GM23338 (cell line): ENCODE measurements at regions not wholly inside any gene's neighbourhood (a gene's known extent, or its start where the extent isn't known, plus 50 kb on each side); places are given as distances from the start of the nearest gene placed in this dataset.

ENCODE experiments used
- CREB1 ChIP-seq: fragments of 250-450 bp; sonication (Bioruptor Pico); IDR thresholded peaks from 2 replicates; pipeline ENCODE4 v1.5.0; 2020; ENCODE audit warnings: low read depth, mild to moderate bottlenecking, moderate library complexity
- ETS1 ChIP-seq: IDR thresholded peaks from 2 replicates; pipeline ENCODE4 v1.6.1; 2016; ENCODE audit warnings: antibody characterized with exemption
- EZH2 ChIP-seq: fragments of 200-600 bp; sonication (generic); IDR thresholded peaks from one replicate; pipeline ENCODE4 v1.8.0; 2017; ENCODE audit warnings: antibody characterized with exemption, mild to moderate bottlenecking, low read depth; ENCODE audit not compliant: unreplicated experiment
- EZH2phosphoT487 ChIP-seq: fragments of 200-600 bp; sonication (generic); IDR thresholded peaks from one replicate; pipeline ENCODE4 v1.8.1; 2018; ENCODE audit warnings: antibody characterized with exemption; ENCODE audit not compliant: unreplicated experiment
- NANOG ChIP-seq: IDR thresholded peaks from 2 replicates; pipeline ENCODE4 v1.6.1; 2016; ENCODE audit warnings: antibody characterized with exemption, borderline replicate concordance
- POLR2AphosphoS5 ChIP-seq: IDR thresholded peaks from 2 replicates; pipeline ENCODE4 v1.6.1; 2016; ENCODE audit warnings: antibody characterized with exemption, low read depth
- REST ChIP-seq: IDR thresholded peaks from one replicate; pipeline ENCODE4 v1.6.1; 2018; ENCODE audit warnings: antibody characterized with exemption; ENCODE audit not compliant: unreplicated experiment
- STAT1 ChIP-seq: IDR thresholded peaks from one replicate; pipeline ENCODE4 v1.6.1; 2016; ENCODE audit warnings: antibody characterized with exemption; ENCODE audit not compliant: unreplicated experiment
- ZNF114 ChIP-seq: fragments of 250-450 bp; sonication (Bioruptor Pico); IDR thresholded peaks from 2 replicates; pipeline ENCODE4 v1.5.0; 2020; ENCODE audit warnings: mild to moderate bottlenecking, moderate library complexity
- TF ChIP-seq, protein P1 (sequence below), 2 experiments: fragments of 200-600 bp in 1 of 2; sonication (generic) in 1 of 2; conservative IDR thresholded peaks; 2 replicates each; pipeline versions ENCODE4 v1.5.1 to v1.6.1; 2016 to 2017; ENCODE audit warnings: antibody characterized with exemption in 2 of 2, low read depth in 2 of 2, mild to moderate bottlenecking in 2 of 2, moderate library complexity in 1 of 2

DNA sequence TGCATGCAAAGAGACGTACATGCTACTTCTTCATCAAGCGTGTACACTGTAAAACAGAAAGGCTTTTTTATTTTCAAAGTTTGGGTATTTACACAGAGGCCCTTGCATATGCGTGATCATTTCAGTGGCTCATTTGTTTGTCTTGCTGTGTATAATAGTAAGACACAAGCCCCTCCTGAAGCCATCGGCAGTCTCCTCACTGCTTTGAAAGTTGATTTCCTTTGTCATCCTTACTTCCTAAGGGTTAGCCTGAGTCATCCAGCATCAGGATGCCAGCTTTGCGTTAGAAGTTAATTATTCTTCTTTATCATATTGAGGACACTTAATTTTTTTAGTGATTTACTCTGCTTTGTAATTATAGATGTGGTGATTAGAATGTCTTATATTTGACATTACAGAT, 72.5 kb upstream of the CTBP2 start:
- TF ChIP-seq, protein P1, sequence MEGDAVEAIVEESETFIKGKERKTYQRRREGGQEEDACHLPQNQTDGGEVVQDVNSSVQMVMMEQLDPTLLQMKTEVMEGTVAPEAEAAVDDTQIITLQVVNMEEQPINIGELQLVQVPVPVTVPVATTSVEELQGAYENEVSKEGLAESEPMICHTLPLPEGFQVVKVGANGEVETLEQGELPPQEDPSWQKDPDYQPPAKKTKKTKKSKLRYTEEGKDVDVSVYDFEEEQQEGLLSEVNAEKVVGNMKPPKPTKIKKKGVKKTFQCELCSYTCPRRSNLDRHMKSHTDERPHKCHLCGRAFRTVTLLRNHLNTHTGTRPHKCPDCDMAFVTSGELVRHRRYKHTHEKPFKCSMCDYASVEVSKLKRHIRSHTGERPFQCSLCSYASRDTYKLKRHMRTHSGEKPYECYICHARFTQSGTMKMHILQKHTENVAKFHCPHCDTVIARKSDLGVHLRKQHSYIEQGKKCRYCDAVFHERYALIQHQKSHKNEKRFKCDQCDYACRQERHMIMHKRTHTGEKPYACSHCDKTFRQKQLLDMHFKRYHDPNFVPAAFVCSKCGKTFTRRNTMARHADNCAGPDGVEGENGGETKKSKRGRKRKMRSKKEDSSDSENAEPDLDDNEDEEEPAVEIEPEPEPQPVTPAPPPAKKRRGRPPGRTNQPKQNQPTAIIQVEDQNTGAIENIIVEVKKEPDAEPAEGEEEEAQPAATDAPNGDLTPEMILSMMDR (conservative IDR thresholded peaks at IDR 0.05; ENCODE audit: low read depth in 2 of 2): no peak
- TF ChIP-seq EZH2phosphoT487: no peak
- TF ChIP-seq EZH2: no peak
- TF ChIP-seq POLR2AphosphoS5: no peak
- TF ChIP-seq REST: no peak
- TF ChIP-seq ETS1: no peak
- no peak for TF ChIP-seq NANOG
- no peak for TF ChIP-seq ZNF114
- TF ChIP-seq STAT1: no peak
- no peak for TF ChIP-seq CREB1 (CRISPR knock-in tag)
